ENCODE measurements at regions not wholly inside any gene's neighbourhood (a gene's known extent, or its start where the extent isn't known, plus 50 kb on each side); places are given as distances from the start of the nearest gene placed in this dataset.

GRCh38 chr4:122100508-122100907 lies 51.6 kb upstream of the BLTP1 start:
- Mint-ChIP-seq H3K9me3 (ENCODE audit: unreplicated experiment) (no peaks in the 10 kb centered on the region), H3K27ac (ENCODE audit: unreplicated experiment) (no peak overlapping the region), H3K36me3 (ENCODE audit: low read depth, unreplicated experiment) (no peaks in the 10 kb centered on the region), H3K4me3 (ENCODE audit: unreplicated experiment) (no peak overlapping the region), H3K27me3 (ENCODE audit: unreplicated experiment) (no peaks in the 10 kb centered on the region), H3K4me1 (ENCODE audit: unreplicated experiment) (peaks cover 6% of the 10 kb centered on the region)
- no peak for TF ChIP-seq CTCF (IDR thresholded peaks at IDR 0.05; ENCODE audit: unreplicated experiment)
- no peak for DNase-seq (ENCODE audit: low spot score)

- Mint-ChIP-seq H3K27ac (ENCODE audit: unreplicated experiment) (no peak overlapping the region), H3K4me1 (ENCODE audit: unreplicated experiment) (peaks cover 6% of the 10 kb centered on the region), H3K27me3 (ENCODE audit: unreplicated experiment) (no peaks in the 10 kb centered on the region), H3K9me3 (ENCODE audit: unreplicated experiment) (no peaks in the 10 kb centered on the region), H3K36me3 (ENCODE audit: low read depth, unreplicated experiment) (no peaks in the 10 kb centered on the region), H3K4me3 (ENCODE audit: unreplicated experiment) (no peak overlapping the region)
- no peak for TF ChIP-seq CTCF (IDR thresholded peaks at IDR 0.05; ENCODE audit: unreplicated experiment)
- DNase-seq (ENCODE audit: low spot score), result no peak
Observed at GRCh38 chr4:122099896-122100295, 52.2 kb upstream of the BLTP1 start.

- Mint-ChIP-seq H3K9me3 (ENCODE audit: unreplicated experiment) (no peaks in the 10 kb centered on the region), H3K27me3 (ENCODE audit: unreplicated experiment) (peaks cover 1% of the 10 kb centered on the region), H3K36me3 (ENCODE audit: low read depth, unreplicated experiment) (no peaks in the 10 kb centered on the region), H3K4me1 (ENCODE audit: unreplicated experiment) (no peaks in the 10 kb centered on the region), H3K4me3 (ENCODE audit: unreplicated experiment) (no peak overlapping the region), H3K27ac (ENCODE audit: unreplicated experiment) (no peak overlapping the region)
- no peak for TF ChIP-seq CTCF (IDR thresholded peaks at IDR 0.05; ENCODE audit: unreplicated experiment)
- DNase-seq (ENCODE audit: low spot score), result no peak
Observed at GRCh38 chr4:122091836-122092405, 60.2 kb upstream of the BLTP1 start.

GRCh38 chr4:122091397-122091796 lies 60.7 kb upstream of the BLTP1 start:
- H3K9me3 Mint-ChIP-seq (ENCODE audit: unreplicated experiment), result no peaks in the 10 kb centered on the region
- no peaks in the 10 kb centered on the region for H3K36me3 Mint-ChIP-seq (ENCODE audit: low read depth, unreplicated experiment)
- H3K4me1 Mint-ChIP-seq (ENCODE audit: unreplicated experiment), result no peaks in the 10 kb centered on the region
- no peak overlapping the region for H3K27ac Mint-ChIP-seq (ENCODE audit: unreplicated experiment)
- no peak for DNase-seq (ENCODE audit: low spot score)
- H3K27me3 Mint-ChIP-seq (ENCODE audit: unreplicated experiment), result peaks cover 1% of the 10 kb centered on the region
- no peak overlapping the region for H3K4me3 Mint-ChIP-seq (ENCODE audit: unreplicated experiment)
- no peak for TF ChIP-seq CTCF (IDR thresholded peaks at IDR 0.05; ENCODE audit: unreplicated experiment)

GRCh38 chr4:122090989-122091388 lies 61.1 kb upstream of the BLTP1 start:
- Mint-ChIP-seq H3K27ac (ENCODE audit: unreplicated experiment) (no peak overlapping the region), H3K9me3 (ENCODE audit: unreplicated experiment) (no peaks in the 10 kb centered on the region), H3K27me3 (ENCODE audit: unreplicated experiment) (peaks cover 1% of the 10 kb centered on the region), H3K36me3 (ENCODE audit: low read depth, unreplicated experiment) (no peaks in the 10 kb centered on the region), H3K4me1 (ENCODE audit: unreplicated experiment) (no peaks in the 10 kb centered on the region), H3K4me3 (ENCODE audit: unreplicated experiment) (no peak overlapping the region)
- no peak for TF ChIP-seq CTCF (IDR thresholded peaks at IDR 0.05; ENCODE audit: unreplicated experiment)
- no peak for DNase-seq (ENCODE audit: low spot score)
